H1 (cell line): ENCODE measurements at regions not wholly inside any gene's neighbourhood (a gene's known extent, or its start where the extent isn't known, plus 50 kb on each side); places are given as distances from the start of the nearest gene placed in this dataset.

Experiments used
- CTCF ChIA-PET: fragments of 300-600 bp; sonication (Branson Sonifier 250); formaldehyde crosslinking; loops from one replicate; lab custom pipeline; 2021; ENCODE audit not compliant: partially characterized antibody; lab: Charles Lee
- POLR2A ChIA-PET: fragments of 300-600 bp; sonication (Branson Sonifier 250); formaldehyde crosslinking; loops from one replicate; lab custom pipeline; 2021; ENCODE audit warnings: inconsistent platforms; ENCODE audit not compliant: partially characterized antibody; lab: Charles Lee
- DNase-seq, 2 experiments: peaks; one replicate each; pipeline versions ENCODE4 v3.0.0 to v3.0.0-alpha.2; 2010 to 2022; ENCODE audit warnings: low spot score in 2 of 2, low read depth in 1 of 2, mixed read lengths in 1 of 2
- FAIRE-seq: peaks from 2 replicates; lab custom pipeline; 2011; peaks lifted over from hg19 to GRCh38; lab: Jason Lieb, UNC
- H2AFZ ChIP-seq: 2 replicates; pipeline ENCODE4 v1.8.1; 2012; ENCODE audit warnings: low read length, inconsistent platforms
- H2AK5ac ChIP-seq: 2 replicates; pipeline ENCODE4 v1.6.1; 2013; ENCODE audit warnings: low read depth, low read length
- H2BK120ac ChIP-seq: replicated peaks from 2 replicates; pipeline ENCODE3; 2013; ENCODE audit warnings: low read depth, low read length, inconsistent platforms
- H2BK12ac ChIP-seq: 2 replicates; pipeline ENCODE4 v1.6.1; 2013; ENCODE audit warnings: low read depth, low read length
- H2BK15ac ChIP-seq: 2 replicates; pipeline ENCODE4 v1.6.1; 2013; ENCODE audit warnings: low read length
- H2BK20ac ChIP-seq: 2 replicates; pipeline ENCODE4 v1.6.1; 2013; ENCODE audit warnings: low read length
- H2BK5ac ChIP-seq: 2 replicates; pipeline ENCODE4 v1.6.1; 2013; ENCODE audit warnings: low read depth, low read length
- H3K14ac ChIP-seq: 2 replicates; pipeline ENCODE4 v1.6.1; 2013; ENCODE audit warnings: inconsistent platforms; ENCODE audit not compliant: insufficient read length
- H3K18ac ChIP-seq: 2 replicates; pipeline ENCODE4 v1.6.1; 2013; ENCODE audit warnings: low read length; ENCODE audit errors: extremely low read depth
- H3K23ac ChIP-seq: 2 replicates; pipeline ENCODE4 v1.6.1; 2013; ENCODE audit warnings: inconsistent platforms; ENCODE audit not compliant: insufficient read length
- H3K23me2 ChIP-seq: 2 replicates; pipeline ENCODE4 v1.6.1; 2013; ENCODE audit warnings: low read depth, low read length
- H3K27ac ChIP-seq: 2 replicates; pipeline ENCODE4 v1.6.1; 2011; ENCODE audit warnings: low read depth, low read length, inconsistent platforms
- H3K27me3 ChIP-seq, 4 experiments: replicated peaks in 1 of 4; 1 replicate in 1 of 4; 2 replicates in 3 of 4; pipeline versions ENCODE4 v1.6.1 to v1.8.1; 2011 to 2013; ENCODE audit warnings: low read length in 3 of 4, mild to moderate bottlenecking in 3 of 4, inconsistent platforms in 2 of 4, mixed read lengths in 2 of 4, moderate library complexity in 1 of 4; ENCODE audit not compliant: control insufficient read depth in 3 of 4, insufficient read depth in 3 of 4; ENCODE audit errors: extremely low read depth in 1 of 4
- H3K36me3 ChIP-seq, 4 experiments: 2 replicates each; pipeline versions ENCODE4 v1.6.1 to v1.8.1; 2011 to 2013; ENCODE audit warnings: mild to moderate bottlenecking in 4 of 4, low read length in 3 of 4, moderate library complexity in 2 of 4, control low read depth in 1 of 4, inconsistent platforms in 1 of 4; ENCODE audit not compliant: insufficient read depth in 4 of 4, control insufficient read depth in 2 of 4
- H3K4ac ChIP-seq: replicated peaks from 2 replicates; pipeline ENCODE3; 2013; ENCODE audit warnings: low read length, low read depth, mixed read lengths, inconsistent platforms; ENCODE audit not compliant: insufficient read length
- H3K4me1 ChIP-seq, 4 experiments: replicated peaks in 1 of 4; 1 replicate in 1 of 4; 2 replicates in 3 of 4; pipeline versions ENCODE4 v1.6.1 to v1.8.1; 2011 to 2013; ENCODE audit warnings: low read length in 3 of 4, inconsistent platforms in 2 of 4, mixed read lengths in 1 of 4; ENCODE audit not compliant: insufficient read depth in 4 of 4, control insufficient read depth in 3 of 4
- H3K4me2 ChIP-seq, 2 experiments: 2 replicates each; pipeline versions ENCODE4 v1.6.1 to v1.8.1; 2011 to 2013; ENCODE audit warnings: low read depth in 2 of 2, low read length in 2 of 2, control low read depth in 1 of 2, inconsistent platforms in 1 of 2, mild to moderate bottlenecking in 1 of 2; ENCODE audit not compliant: insufficient read depth in 1 of 2
- H3K4me3 ChIP-seq, 4 experiments: fragments of 200-600, 300-600 bp in 1 of 4; sonication (generic), shearing (Covaris generic), sonication (Bioruptor Twin) in 1 of 4; 2 replicates each; pipeline versions ENCODE4 v1.5.1 to v1.8.1; 2011 to 2016; ENCODE audit warnings: low read length in 4 of 4, low read depth in 3 of 4, control low read depth in 2 of 4, inconsistent platforms in 2 of 4, mild to moderate bottlenecking in 2 of 4, mixed read lengths in 1 of 4, moderate library complexity in 1 of 4; ENCODE audit not compliant: insufficient read depth in 2 of 4; ENCODE audit errors: extremely low read depth in 1 of 4
- H3K56ac ChIP-seq: replicated peaks from 2 replicates; pipeline ENCODE3; 2013; ENCODE audit warnings: low read depth, mild to moderate bottlenecking, mixed read lengths, low read length, inconsistent platforms; ENCODE audit not compliant: insufficient read length
- H3K79me1 ChIP-seq: 2 replicates; pipeline ENCODE4 v1.6.1; 2013; ENCODE audit warnings: low read depth, low read length, control low read depth
- H3K79me2 ChIP-seq, 2 experiments: 2 replicates each; pipeline versions ENCODE4 v1.6.1 to v1.8.1; 2012 to 2013; ENCODE audit warnings: low read length in 2 of 2, mild to moderate bottlenecking in 2 of 2, inconsistent platforms in 1 of 2; ENCODE audit not compliant: insufficient read depth in 2 of 2, control insufficient read depth in 1 of 2
- H3K9ac ChIP-seq, 4 experiments: replicated peaks in 1 of 4; 1 replicate in 1 of 4; 2 replicates in 3 of 4; pipeline versions ENCODE4 v1.6.1 to v1.8.1; 2011 to 2013; ENCODE audit warnings: low read depth in 3 of 4, low read length in 3 of 4, control low read depth in 2 of 4, mild to moderate bottlenecking in 2 of 4, moderate library complexity in 2 of 4, inconsistent platforms in 1 of 4; ENCODE audit errors: extremely low read depth in 1 of 4
- H3K9me3 ChIP-seq, 2 experiments: 2 replicates each; pipeline versions ENCODE4 v1.6.1 to v1.8.1; 2012 to 2013; ENCODE audit warnings: mild to moderate bottlenecking in 2 of 2, moderate library complexity in 2 of 2, control low read depth in 1 of 2, inconsistent platforms in 1 of 2, low read depth in 1 of 2, low read length in 1 of 2, mixed read lengths in 1 of 2; ENCODE audit not compliant: insufficient read depth in 2 of 2
- H4K20me1 ChIP-seq, 2 experiments: replicated peaks in 1 of 2; 2 replicates each; pipeline versions ENCODE3 to v1.8.1; 2011 to 2013; ENCODE audit warnings: inconsistent platforms in 2 of 2, low read length in 2 of 2, mild to moderate bottlenecking in 1 of 2; ENCODE audit not compliant: insufficient read depth in 2 of 2, control insufficient read depth in 1 of 2
- H4K5ac ChIP-seq: 2 replicates; pipeline ENCODE4 v1.6.1; 2013; ENCODE audit warnings: low read length, low read depth, mixed read lengths, inconsistent platforms; ENCODE audit not compliant: insufficient read length
- H4K8ac ChIP-seq: 2 replicates; pipeline ENCODE4 v1.8.0; 2013; ENCODE audit warnings: mild to moderate bottlenecking, moderate library complexity, low read length, inconsistent platforms; ENCODE audit not compliant: insufficient read depth; ENCODE audit errors: extremely low read depth
- H4K91ac ChIP-seq: replicated peaks from 2 replicates; pipeline ENCODE3; 2013; ENCODE audit warnings: low read length, mixed read lengths, inconsistent platforms; ENCODE audit not compliant: insufficient read length
- TEAD4 ChIP-seq: IDR thresholded peaks from 2 replicates; pipeline ENCODE4 v1.6.1; 2012; ENCODE audit warnings: low read depth, low read length, inconsistent platforms, mixed read lengths
- WGBS, 2 experiments: shearing (Covaris generic) in 1 of 2; methylation state at CpG; one replicate each; pipeline versions ENCODE4 v1.1.6 to v1.1.7; 2013 to 2015; ENCODE audit warnings: low lambda C conversion rate in 2 of 2, mixed read lengths in 2 of 2, inconsistent platforms in 1 of 2, low coverage in 1 of 2, missing lambda C conversion rate in 1 of 2; ENCODE audit not compliant: insufficient replicate concordance in 2 of 2, insufficient coverage in 1 of 2, insufficient read length in 1 of 2; ENCODE audit errors: extremely low coverage in 1 of 2, missing lambda C conversion rate in 1 of 2; 5-methylcytosine and 5-hydroxymethylcytosine counted together

DNA sequence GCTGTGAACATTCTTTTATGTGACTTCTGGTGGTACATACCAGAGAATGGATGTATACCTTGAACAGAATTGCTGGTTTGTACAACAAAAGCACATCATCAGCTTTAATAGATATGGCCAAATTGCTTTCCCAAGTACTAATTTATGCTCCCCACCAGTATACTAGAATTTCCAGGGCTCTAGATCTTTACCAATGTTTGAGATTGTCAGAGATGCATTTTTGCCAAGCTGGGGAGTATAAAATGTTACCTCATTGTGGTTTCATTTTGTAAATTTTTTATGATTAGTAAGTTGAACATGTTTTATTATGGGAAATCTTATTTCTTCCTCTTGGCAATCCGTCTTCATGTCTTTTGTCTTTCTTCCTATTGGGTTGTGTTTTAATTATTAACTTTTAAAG is 179.9 kb upstream of the TMEM106B start:
- no peak overlapping the region for H3K18ac ChIP-seq
- no peak overlapping the region for H4K5ac ChIP-seq
- no peak overlapping the region for H2BK5ac ChIP-seq
- no peak overlapping the region for H3K9ac ChIP-seq
- H4K20me1 ChIP-seq: no peaks in the 10 kb centered on the region
- H2BK15ac ChIP-seq: no peak overlapping the region
- H3K23ac ChIP-seq: no peak overlapping the region
- WGBS, 2 experiments: 81% methylated on average over 1 of the region's 1 CpG; no CpG with 5 or more reads in 1 of the 2 experiments
- H3K4me2 ChIP-seq: no peak overlapping the region
- H3K36me3 ChIP-seq: no peaks in the 10 kb centered on the region
- ChIA-PET CTCF (interaction anchor here (0.5 kb wide), 1 partner anchor 289 kb away, joined by 3 read pairs; no protein-coding TSS in a partner anchor), POLR2A (no interaction called here)
- no peak overlapping the region for H3K4me3 ChIP-seq
- DNase-seq (no peak), FAIRE-seq (no peak)
- no peak overlapping the region for H4K91ac ChIP-seq
- no peak overlapping the region for H2BK12ac ChIP-seq
- H3K9me3 ChIP-seq: no peaks in the 10 kb centered on the region
- no peak overlapping the region for H3K27ac ChIP-seq
- no peaks in the 10 kb centered on the region for H3K79me1 ChIP-seq
- H4K8ac ChIP-seq: no peak overlapping the region
- no peaks in the 10 kb centered on the region for H3K23me2 ChIP-seq
- H2BK120ac ChIP-seq: no peak overlapping the region
- no peak overlapping the region for H2AK5ac ChIP-seq
- H2BK20ac ChIP-seq: no peak overlapping the region; the same call in 1 of the 2 replicates
- no peak for TF ChIP-seq TEAD4
- no peak overlapping the region for H3K56ac ChIP-seq
- H3K4me1 ChIP-seq: peaks cover 0 to 3% (median 0%) of the 10 kb centered on the region in 4 experiments; a peak in 1 of 7 replicates
- H2AFZ ChIP-seq: no peak overlapping the region
- H3K27me3 ChIP-seq: no peaks in the 10 kb centered on the region
- no peak overlapping the region for H3K14ac ChIP-seq
- H3K79me2 ChIP-seq: no peaks in the 10 kb centered on the region
- no peak overlapping the region for H3K4ac ChIP-seq
